Mammary epithelial cell (primary cell): ENCODE measurements at regions not wholly inside any gene's neighbourhood (a gene's known extent, or its start where the extent isn't known, plus 50 kb on each side); places are given as distances from the start of the nearest gene placed in this dataset.

Experiments used
- CTCF ChIP-seq, 2 donors: IDR thresholded peaks in 1 of 2; conservative IDR thresholded peaks in 1 of 2; 2 replicates each; pipeline ENCODE4 v1.5.1; 2011 to 2012; ENCODE audit warnings: inconsistent platforms in 2 of 2, low read length in 2 of 2, mild to moderate bottlenecking in 2 of 2, control low read depth in 1 of 2, low read depth in 1 of 2; ENCODE audit not compliant: insufficient read depth in 1 of 2; ENCODE audit errors: extremely low read depth in 1 of 2
- EZH2 ChIP-seq: IDR thresholded peaks from 2 replicates; pipeline ENCODE4 v1.6.1; 2012; ENCODE audit warnings: low read length, inconsistent platforms, borderline replicate concordance

DNA sequence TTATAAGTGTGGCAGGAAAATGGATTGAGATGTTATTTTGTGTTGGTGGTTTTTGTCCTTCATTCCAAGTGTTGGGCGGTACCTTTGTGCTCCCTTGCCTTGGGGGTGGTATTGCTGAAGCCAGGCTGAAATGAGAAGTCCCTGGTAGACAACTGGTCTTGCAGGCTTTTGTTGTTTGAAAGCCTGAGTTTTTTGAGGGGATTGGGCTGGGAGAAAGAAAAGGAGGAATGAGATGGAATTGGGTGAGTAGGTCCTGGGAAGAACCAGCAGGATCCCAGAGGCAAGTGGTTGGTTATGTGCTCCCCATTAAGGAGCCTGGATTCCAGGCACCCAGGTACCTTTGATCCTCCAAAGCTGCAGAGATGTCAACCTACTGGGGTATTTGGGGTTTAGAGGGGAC, 93.7 kb upstream of the SLC2A1 start:
- TF ChIP-seq CTCF (conservative IDR thresholded peaks at IDR 0.05 in 1 of 2, IDR thresholded peaks at IDR 0.05 in 1 of 2; ENCODE audit: extremely low read depth in 1 of 2, insufficient read depth in 1 of 2, low read depth in 1 of 2, low read length in 2 of 2) (no peak), EZH2 (no peak)
